A549 (cell line): ENCODE measurements at regions not wholly inside any gene's neighbourhood (a gene's known extent, or its start where the extent isn't known, plus 50 kb on each side); places are given as distances from the start of the nearest gene placed in this dataset.

Experiments used
- ATAC-seq, 2 experiments: fragments of 200-7000 bp in 1 of 2; fragments of >200 bp in 1 of 2; cut with Nextera tagmentation in 1 of 2; cut with Tn5 transposase in 1 of 2; 3 replicates each; pipeline versions ENCODE4 v1.8.0 to v1.9.1; 2018 to 2020; ENCODE audit warnings: mild to moderate bottlenecking in 1 of 2, moderate library complexity in 1 of 2
- CTCF ChIA-PET: fragments of 300-600 bp; sonication (Branson Sonifier 250); formaldehyde crosslinking; extraction: SDS; loops from one replicate; lab custom pipeline; 2021; ENCODE audit warnings: antibody characterized with exemption, inconsistent platforms; lab: Yijun Ruan, JAX
- POLR2A ChIA-PET: fragments of 350-600 bp; formaldehyde crosslinking; extraction: SDS; loops from one replicate; lab custom pipeline; 2021; ENCODE audit warnings: antibody characterized with exemption, inconsistent platforms; lab: Yijun Ruan, JAX
- DNase-seq, 2 experiments: peaks; one replicate each; pipeline versions ENCODE4 v3.0.0 to v3.0.0-alpha.2; 2011 to 2016; ENCODE audit warnings: low read depth in 1 of 2, low spot score in 1 of 2
- FAIRE-seq: peaks from 2 replicates; lab custom pipeline; 2011; peaks lifted over from hg19 to GRCh38; lab: Jason Lieb, UNC
- H3K27ac ChIP-seq, 2 experiments: fragments of >200 bp; sonication (Bioruptor Twin); formaldehyde crosslinking; 3 replicates each; pipeline ENCODE4 v1.5.1; 2016 to 2017
- H3K4me1 ChIP-seq: fragments of >200 bp; sonication (Bioruptor Twin); formaldehyde crosslinking; 3 replicates; pipeline ENCODE4 v1.6.1; 2016
- H3K4me2 ChIP-seq: fragments of >200 bp; sonication (Bioruptor Twin); formaldehyde crosslinking; 3 replicates; pipeline ENCODE4 v1.6.1; 2016
- H3K4me3 ChIP-seq: fragments of >200 bp; sonication (Bioruptor Twin); formaldehyde crosslinking; 3 replicates; pipeline ENCODE4 v1.5.1; 2016
- H3K9me3 ChIP-seq: fragments of >200 bp; sonication (Bioruptor Twin); formaldehyde crosslinking; 3 replicates; pipeline ENCODE4 v1.6.1; 2016
- BHLHE40 ChIP-seq: IDR thresholded peaks from 2 replicates; pipeline ENCODE4 v1.6.1; 2012; ENCODE audit warnings: low read depth, low read length, inconsistent platforms
- CBX2 ChIP-seq: fragments of 200-600 bp; sonication (generic); IDR thresholded peaks from 2 replicates; pipeline ENCODE4 v1.6.1; 2016; ENCODE audit warnings: low read depth, mild to moderate bottlenecking, borderline replicate concordance
- CBX8 ChIP-seq: fragments of 200-600 bp; sonication (generic); IDR thresholded peaks from 2 replicates; pipeline ENCODE4 v1.6.1; 2016
- CEBPB ChIP-seq, 2 experiments: fragments of >200 bp in 1 of 2; sonication (Bioruptor Twin) in 1 of 2; formaldehyde crosslinking in 1 of 2; IDR thresholded peaks; 2 replicates each; pipeline ENCODE4 v1.6.1; 2012 to 2016
- EHF ChIP-seq: fragments of 250-450 bp; sonication (Bioruptor Pico); IDR thresholded peaks from 2 replicates; pipeline ENCODE4 v1.5.0; 2020; ENCODE audit warnings: mild to moderate bottlenecking
- FOSB ChIP-seq: fragments of 250-450 bp; sonication (Bioruptor Pico); IDR thresholded peaks from 2 replicates; pipeline ENCODE4 v1.5.0; 2020; ENCODE audit warnings: mild to moderate bottlenecking, moderate library complexity
- FOSL2 ChIP-seq, 2 experiments: fragments of 450-650 bp in 1 of 2; fragments of >200 bp in 1 of 2; sonication (Bioruptor Twin) in 1 of 2; formaldehyde crosslinking; IDR thresholded peaks; 2 replicates each; pipeline versions ENCODE4 v1.5.0 to v1.6.1; 2016 to 2020; ENCODE audit warnings: mild to moderate bottlenecking in 1 of 2, moderate library complexity in 1 of 2
- FOXS1 ChIP-seq: fragments of 250-450 bp; sonication (Bioruptor Pico); IDR thresholded peaks from 2 replicates; pipeline ENCODE4 v1.5.0; 2020; ENCODE audit warnings: mild to moderate bottlenecking, moderate library complexity
- GATA3 ChIP-seq: IDR thresholded peaks from 2 replicates; pipeline ENCODE4 v1.6.1; 2012; ENCODE audit warnings: borderline replicate concordance
- HOXB5 ChIP-seq: fragments of 250-450 bp; sonication (Bioruptor Pico); IDR thresholded peaks from 2 replicates; pipeline ENCODE4 v1.5.0; 2020; ENCODE audit warnings: mild to moderate bottlenecking, moderate library complexity
- JUN ChIP-seq, 2 experiments: fragments of >200 bp; sonication (Bioruptor Twin); formaldehyde crosslinking; IDR thresholded peaks; 2 replicates in 1 of 2; 3 replicates in 1 of 2; pipeline ENCODE4 v1.6.1; 2016 to 2017
- JUNB ChIP-seq: fragments of >200 bp; sonication (Bioruptor Twin); formaldehyde crosslinking; IDR thresholded peaks from 2 replicates; pipeline ENCODE4 v1.6.1; 2016
- MYC ChIP-seq: IDR thresholded peaks from 2 replicates; pipeline ENCODE4 v1.6.1; 2012; ENCODE audit warnings: mild to moderate bottlenecking, inconsistent platforms, low read length, improper control_type of control experiment, borderline replicate concordance
- NFE2L2 ChIP-seq: fragments of 150-350 bp; conservative IDR thresholded peaks from 2 replicates; pipeline ENCODE4 v1.6.1; 2014; ENCODE audit warnings: low read length
- NPAS2 ChIP-seq: fragments of 250-450 bp; sonication (Bioruptor Pico); IDR thresholded peaks from 2 replicates; pipeline ENCODE4 v1.8.0; 2022; ENCODE audit warnings: mild to moderate bottlenecking, moderate library complexity, borderline replicate concordance
- PHF8 ChIP-seq: fragments of 200-600 bp; sonication (generic); IDR thresholded peaks from 2 replicates; pipeline ENCODE4 v1.6.1; 2016; ENCODE audit warnings: low read depth, mild to moderate bottlenecking, antibody characterized with exemption, moderate library complexity, borderline replicate concordance
- POLR2A ChIP-seq: IDR thresholded peaks from 2 replicates; pipeline ENCODE4 v1.6.1; 2012; ENCODE audit warnings: mild to moderate bottlenecking, low read length
- RAD21 ChIP-seq, 2 experiments: fragments of >200 bp in 1 of 2; sonication (Bioruptor Twin) in 1 of 2; formaldehyde crosslinking in 1 of 2; IDR thresholded peaks in 1 of 2; conservative IDR thresholded peaks in 1 of 2; 2 replicates in 1 of 2; 3 replicates in 1 of 2; pipeline ENCODE4 v1.6.1; 2012 to 2018; ENCODE audit warnings: inconsistent platforms in 1 of 2
- RFX5 ChIP-seq: fragments of 450-650 bp; IDR thresholded peaks from 2 replicates; pipeline ENCODE4 v1.7.1; 2014; ENCODE audit warnings: antibody characterized with exemption, mild to moderate bottlenecking, moderate library complexity
- TFCP2L1 ChIP-seq: fragments of 250-450 bp; sonication (Bioruptor Pico); IDR thresholded peaks from 2 replicates; pipeline ENCODE4 v1.5.0; 2021; ENCODE audit warnings: mild to moderate bottlenecking
- TP53 ChIP-seq: fragments of 250-450 bp; sonication (Bioruptor Pico); IDR thresholded peaks from 2 replicates; pipeline ENCODE4 v1.5.0; 2021; ENCODE audit warnings: mild to moderate bottlenecking, moderate library complexity
- ZC3H11A ChIP-seq: fragments of 450-650 bp; IDR thresholded peaks from 2 replicates; pipeline ENCODE4 v1.6.1; 2014; ENCODE audit warnings: antibody characterized with exemption, mild to moderate bottlenecking
- ZFP36 ChIP-seq: fragments of 450-650 bp; IDR thresholded peaks from 2 replicates; pipeline ENCODE4 v1.6.1; 2014; ENCODE audit warnings: borderline replicate concordance; ENCODE audit not compliant: partially characterized antibody
- ZSCAN20 ChIP-seq: fragments of 250-450 bp; sonication (Bioruptor Pico); IDR thresholded peaks from 2 replicates; pipeline ENCODE4 v1.8.0; 2022; ENCODE audit warnings: mild to moderate bottlenecking, moderate library complexity
- WGBS: methylation state at CpG from one replicate; pipeline ENCODE4 v1.1.6; 2017; ENCODE audit errors: missing lambda C conversion rate; 5-methylcytosine and 5-hydroxymethylcytosine counted together
- TF ChIP-seq, protein P1 (sequence below): fragments of 150-350 bp; IDR thresholded peaks from 2 replicates; pipeline ENCODE4 v1.6.1; 2014; ENCODE audit warnings: low read depth, mild to moderate bottlenecking, low read length
- TF ChIP-seq, protein P2 (sequence below): fragments of >200 bp; sonication (Bioruptor Twin); formaldehyde crosslinking; IDR thresholded peaks from 3 replicates; pipeline ENCODE4 v1.6.1; 2016
- TF ChIP-seq, protein P3 (sequence below): fragments of 250-450 bp; sonication (Bioruptor Pico); IDR thresholded peaks from 2 replicates; pipeline ENCODE4 v1.5.0; 2020; ENCODE audit warnings: low read depth, mild to moderate bottlenecking, moderate library complexity

DNA sequence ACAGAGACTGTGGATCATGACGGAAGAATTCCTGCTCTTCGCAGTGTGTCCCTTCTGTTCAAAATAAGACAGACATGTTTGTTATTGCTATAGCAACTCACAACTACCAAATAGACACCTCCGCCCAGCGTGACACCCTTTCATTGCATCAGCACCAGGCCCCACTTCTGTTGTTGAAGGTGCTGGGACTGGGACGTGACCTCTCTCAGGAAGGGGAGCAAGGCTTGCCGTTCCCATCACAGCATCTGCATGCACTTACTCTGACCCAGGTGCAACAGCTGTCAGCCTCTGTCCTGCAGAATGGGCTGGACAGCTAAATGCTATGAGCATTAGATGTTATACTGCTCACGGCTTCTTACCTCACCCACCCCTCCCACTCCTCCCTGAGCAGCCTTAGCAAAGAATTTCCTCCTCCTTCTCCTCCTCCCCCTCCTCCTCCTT is 94.1 kb downstream of the DACT2 start:
- TF ChIP-seq CEBPB (IDR thresholded peaks at IDR 0.05) (no peak), HOXB5 (no peak), GATA3 (no peak), TFCP2L1 (no peak), ZFP36 (no peak), JUN (IDR thresholded peaks at IDR 0.05) (no peak), NFE2L2 (no peak), JUNB (no peak), NPAS2 (no peak), RAD21 (conservative IDR thresholded peaks at IDR 0.05 in 1 of 2, IDR thresholded peaks at IDR 0.05 in 1 of 2) (no peak), RFX5 (no peak), FOSL2 (IDR thresholded peaks at IDR 0.05) (no peak), FOSL2 (CRISPR knock-in tag; IDR thresholded peaks at IDR 0.05) (no peak), MYC (no peak), POLR2A (no peak), BHLHE40 (no peak), FOXS1 (CRISPR knock-in tag) (no peak), FOSB (no peak), ZSCAN20 (CRISPR knock-in tag) (no peak)
- TF ChIP-seq, protein P1, sequence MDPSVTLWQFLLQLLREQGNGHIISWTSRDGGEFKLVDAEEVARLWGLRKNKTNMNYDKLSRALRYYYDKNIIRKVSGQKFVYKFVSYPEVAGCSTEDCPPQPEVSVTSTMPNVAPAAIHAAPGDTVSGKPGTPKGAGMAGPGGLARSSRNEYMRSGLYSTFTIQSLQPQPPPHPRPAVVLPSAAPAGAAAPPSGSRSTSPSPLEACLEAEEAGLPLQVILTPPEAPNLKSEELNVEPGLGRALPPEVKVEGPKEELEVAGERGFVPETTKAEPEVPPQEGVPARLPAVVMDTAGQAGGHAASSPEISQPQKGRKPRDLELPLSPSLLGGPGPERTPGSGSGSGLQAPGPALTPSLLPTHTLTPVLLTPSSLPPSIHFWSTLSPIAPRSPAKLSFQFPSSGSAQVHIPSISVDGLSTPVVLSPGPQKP: no peak
- TF ChIP-seq, protein P2, sequence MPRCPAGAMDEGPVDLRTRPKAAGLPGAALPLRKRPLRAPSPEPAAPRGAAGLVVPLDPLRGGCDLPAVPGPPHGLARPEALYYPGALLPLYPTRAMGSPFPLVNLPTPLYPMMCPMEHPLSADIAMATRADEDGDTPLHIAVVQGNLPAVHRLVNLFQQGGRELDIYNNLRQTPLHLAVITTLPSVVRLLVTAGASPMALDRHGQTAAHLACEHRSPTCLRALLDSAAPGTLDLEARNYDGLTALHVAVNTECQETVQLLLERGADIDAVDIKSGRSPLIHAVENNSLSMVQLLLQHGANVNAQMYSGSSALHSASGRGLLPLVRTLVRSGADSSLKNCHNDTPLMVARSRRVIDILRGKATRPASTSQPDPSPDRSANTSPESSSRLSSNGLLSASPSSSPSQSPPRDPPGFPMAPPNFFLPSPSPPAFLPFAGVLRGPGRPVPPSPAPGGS: no peak
- WGBS: 78% methylated on average over 7 of the region's 7 CpGs

DNA sequence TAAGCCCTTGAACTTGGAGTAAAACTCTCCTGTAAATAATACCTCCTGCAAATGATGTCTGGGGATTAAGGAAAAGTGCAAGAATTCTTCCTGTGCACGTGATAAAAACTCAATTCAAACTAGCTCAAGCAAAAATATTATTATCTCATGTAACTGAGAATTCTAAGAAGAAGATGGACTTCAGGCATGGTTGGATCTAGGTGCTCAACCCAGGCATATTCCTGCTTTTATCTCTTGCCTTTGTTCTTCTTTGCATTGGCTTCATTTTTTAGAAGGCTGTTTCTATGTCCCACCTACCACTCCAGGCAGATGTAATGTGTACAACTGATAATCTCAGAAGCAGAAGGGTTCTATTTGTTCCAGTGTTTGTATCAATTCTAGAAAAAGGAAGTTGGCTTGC is 95.8 kb downstream of the DACT2 start:
- WGBS: 5% methylated on average over 1 of the region's 1 CpG
- H3K4me1 ChIP-seq: no peaks in the 10 kb centered on the region
- TF ChIP-seq CBX8: no peak
- TF ChIP-seq RAD21 (conservative IDR thresholded peaks at IDR 0.05 in 1 of 2, IDR thresholded peaks at IDR 0.05 in 1 of 2): no peak
- no peak for TF ChIP-seq ZC3H11A
- TF ChIP-seq, all 56 proteins: peak for 0
- H3K4me2 ChIP-seq: no peak overlapping the region
- no peak overlapping the region for H3K27ac ChIP-seq
- DNase-seq (no peak), ATAC-seq (no peak), FAIRE-seq (no peak)
- CTCF ChIA-PET: no interaction called here
- POLR2A ChIA-PET: no interaction called here
- H3K9me3 ChIP-seq: no peaks in the 10 kb centered on the region
- H3K4me3 ChIP-seq: no peak overlapping the region

More for the DNA sequence above, 94.1 kb downstream of the DACT2 start:
- no peak for FAIRE-seq
- Histone ChIP-seq H3K27ac (no peak overlapping the region), H3K4me3 (no peak overlapping the region), H3K4me2 (no peak overlapping the region), H3K4me1 (no peaks in the 10 kb centered on the region), H3K9me3 (no peaks in the 10 kb centered on the region)
- no peak for ATAC-seq
- POLR2A ChIA-PET: no interaction called here
- peak in 1 of 2 experiments; percentile 6 for DNase-seq
- CTCF ChIA-PET: no interaction called here

DNA sequence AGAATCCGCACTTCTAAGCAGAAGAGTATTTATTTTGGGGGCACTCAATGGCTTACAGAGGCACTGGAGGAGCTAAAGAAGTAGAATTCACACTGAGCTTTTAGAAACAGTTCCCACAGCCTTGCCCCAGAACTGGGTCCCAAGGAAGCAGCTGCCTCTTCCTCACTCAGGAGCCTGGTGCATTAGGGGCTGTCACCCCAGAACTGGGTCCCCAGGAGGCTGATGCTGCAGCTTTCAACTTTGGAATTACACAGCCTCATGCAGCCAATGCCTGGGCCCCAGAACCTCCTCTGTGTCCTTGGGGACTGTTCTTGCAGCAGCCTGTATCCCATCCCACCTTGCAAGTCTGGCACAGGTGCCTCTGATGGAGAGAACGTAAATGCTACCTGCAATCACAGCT is 96.4 kb downstream of the DACT2 start:
- TF ChIP-seq HOXB5 (no peak), TP53 (no peak), PHF8 (no peak), EHF (no peak), NFE2L2 (no peak), CBX2 (no peak)
- TF ChIP-seq, protein P1: no peak
- TF ChIP-seq, protein P2: no peak
- TF ChIP-seq, protein P3, sequence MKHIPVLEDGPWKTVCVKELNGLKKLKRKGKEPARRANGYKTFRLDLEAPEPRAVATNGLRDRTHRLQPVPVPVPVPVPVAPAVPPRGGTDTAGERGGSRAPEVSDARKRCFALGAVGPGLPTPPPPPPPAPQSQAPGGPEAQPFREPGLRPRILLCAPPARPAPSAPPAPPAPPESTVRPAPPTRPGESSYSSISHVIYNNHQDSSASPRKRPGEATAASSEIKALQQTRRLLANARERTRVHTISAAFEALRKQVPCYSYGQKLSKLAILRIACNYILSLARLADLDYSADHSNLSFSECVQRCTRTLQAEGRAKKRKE: no peak
- no peaks in the 10 kb centered on the region for H3K9me3 ChIP-seq
- no peak overlapping the region for H3K4me2 ChIP-seq
- no peak overlapping the region for H3K4me3 ChIP-seq
- WGBS: 85% methylated on average over 2 of the region's 2 CpGs
- DNase-seq (no peak), FAIRE-seq (no peak), ATAC-seq (no peak)
- CTCF ChIA-PET: interaction anchor here (0.9 kb wide), 1 partner anchor 9 kb away, joined by 3 read pairs; no protein-coding TSS in a partner anchor
- no peaks in the 10 kb centered on the region for H3K4me1 ChIP-seq
- POLR2A ChIA-PET: no interaction called here
- H3K27ac ChIP-seq: no peak overlapping the region
